HCT116 (cell line): ENCODE measurements at regions not wholly inside any gene's neighbourhood (a gene's known extent, or its start where the extent isn't known, plus 50 kb on each side); places are given as distances from the start of the nearest gene placed in this dataset.

Experiments
- ATAC-seq: fragments of 200-7000 bp; cut with Tn5 transposase; 2 replicates; pipeline ENCODE4 v1.9.1; 2020; ENCODE audit warnings: mild to moderate bottlenecking, moderate library complexity
- BruUV-seq: library from RNA; stranded (reverse); fragments of 400-500 nt; replicated peaks from 2 replicates; lab custom pipeline; 2021; lab: Mats Ljungman, UMichigan
- CTCF ChIA-PET: fragments of 300-600 bp; sonication (Branson Sonifier 250); formaldehyde crosslinking; loops from one replicate; lab custom pipeline; 2021; ENCODE audit warnings: antibody characterized with exemption; lab: Charles Lee
- POLR2A ChIA-PET: fragments of 300-600, 350-600 bp; sonication (Branson Sonifier 250); formaldehyde crosslinking; loops from one replicate; lab custom pipeline; 2021; ENCODE audit warnings: antibody characterized with exemption; lab: Charles Lee
- RAD21 ChIA-PET, 2 experiments: fragments of 300-600 bp; sonication (Branson Sonifier 250); formaldehyde crosslinking; loops; one replicate each; lab custom pipeline; 2023; ENCODE audit warnings: low total read pairs in 2 of 2; ENCODE audit not compliant: uncharacterized antibody in 2 of 2, unreplicated experiment in 2 of 2, low non-redundant PET in 1 of 2; lab: Charles Lee
- DNase-seq: peaks from one replicate; pipeline ENCODE4 v3.0.0-alpha.2; 2010; ENCODE audit warnings: low read depth, low spot score
- H2AFZ ChIP-seq: fragments of 200-600 bp; shearing (Covaris generic), sonication (generic); 2 replicates; pipeline ENCODE4 v1.6.1; 2017; ENCODE audit warnings: low read depth, mixed run types, mixed read lengths, antibody characterized with exemption, low read length; ENCODE audit not compliant: poor library complexity, severe bottlenecking
- H3K27ac ChIP-seq: 2 replicates; pipeline ENCODE4 v1.5.1; 2012; ENCODE audit warnings: low read depth, low read length
- H3K27me3 ChIP-seq: fragments of 200-600 bp; sonication (generic); 2 replicates; pipeline ENCODE4 v1.6.1; 2016; ENCODE audit warnings: mixed run types, low read length, mixed read lengths; ENCODE audit not compliant: insufficient read depth
- H3K36me3 ChIP-seq, 2 experiments: fragments of 200-500 bp in 1 of 2; fragments of 200-600 bp in 1 of 2; sonication (Bioruptor generic) in 1 of 2; sonication (generic) in 1 of 2; 2 replicates each; pipeline versions ENCODE4 v1.5.1 to v1.6.1; 2014 to 2016; ENCODE audit warnings: low read length in 2 of 2, inconsistent platforms in 1 of 2, mixed read lengths in 1 of 2, mixed run types in 1 of 2; ENCODE audit not compliant: insufficient read depth in 2 of 2, control insufficient read depth in 1 of 2
- H3K4me1 ChIP-seq, 2 experiments: fragments of 200-600 bp in 1 of 2; sonication (generic) in 1 of 2; 2 replicates each; pipeline versions ENCODE4 v1.5.1 to v1.6.1; 2012 to 2017; ENCODE audit warnings: low read length in 2 of 2, inconsistent platforms in 1 of 2, mild to moderate bottlenecking in 1 of 2, mixed read lengths in 1 of 2, mixed run types in 1 of 2, moderate library complexity in 1 of 2; ENCODE audit not compliant: insufficient read depth in 2 of 2, control insufficient read depth in 1 of 2
- H3K4me2 ChIP-seq: fragments of 200-600 bp; sonication (generic); 2 replicates; pipeline ENCODE4 v1.6.1; 2017; ENCODE audit warnings: mixed run types, low read length, mixed read lengths
- H3K4me3 ChIP-seq, 2 experiments: fragments of 200-600 bp in 1 of 2; sonication (generic) in 1 of 2; replicated peaks in 1 of 2; 2 replicates each; pipeline ENCODE4 v1.5.1; 2011 to 2016; ENCODE audit warnings: low read length in 2 of 2, control low read depth in 1 of 2, low read depth in 1 of 2, mild to moderate bottlenecking in 1 of 2, mixed read lengths in 1 of 2, mixed run types in 1 of 2
- H3K79me2 ChIP-seq: fragments of 200-600 bp; sonication (generic); 2 replicates; pipeline ENCODE4 v1.6.1; 2017; ENCODE audit warnings: mild to moderate bottlenecking, mixed run types, low read length, moderate library complexity, mixed read lengths; ENCODE audit not compliant: insufficient read depth
- H3K9ac ChIP-seq: fragments of 200-600 bp; sonication (generic); 2 replicates; pipeline ENCODE4 v1.6.1; 2016; ENCODE audit warnings: low read length, mixed read lengths
- H3K9me2 ChIP-seq: fragments of 200-600 bp; sonication (generic), shearing (Covaris generic); 2 replicates; pipeline ENCODE4 v1.6.1; 2017; ENCODE audit warnings: mixed run types, mild to moderate bottlenecking, moderate library complexity; ENCODE audit not compliant: insufficient read depth
- H3K9me3 ChIP-seq, 2 experiments: fragments of 200-500 bp in 1 of 2; fragments of 200-600 bp in 1 of 2; sonication (Bioruptor generic) in 1 of 2; sonication (generic) in 1 of 2; 2 replicates each; pipeline ENCODE4 v1.6.1; 2014 to 2017; ENCODE audit warnings: low read length in 2 of 2, mixed read lengths in 2 of 2, inconsistent platforms in 1 of 2, low read depth in 1 of 2, mild to moderate bottlenecking in 1 of 2, mixed run types in 1 of 2, moderate library complexity in 1 of 2; ENCODE audit not compliant: control insufficient read depth in 1 of 2, insufficient read depth in 1 of 2
- H4K20me1 ChIP-seq: fragments of 200-600 bp; sonication (generic), shearing (Covaris generic); 2 replicates; pipeline ENCODE4 v1.6.1; 2017; ENCODE audit warnings: mixed run types, mild to moderate bottlenecking, moderate library complexity; ENCODE audit not compliant: insufficient read depth
- CBX3 ChIP-seq: IDR thresholded peaks from 2 replicates; pipeline ENCODE4 v1.6.1; 2012; ENCODE audit warnings: low read depth
- CTCF ChIP-seq, 3 experiments: fragments of 200-600 bp in 1 of 3; sonication (generic) in 1 of 3; IDR thresholded peaks in 2 of 3; conservative IDR thresholded peaks in 1 of 3; 2 replicates each; pipeline ENCODE4 v1.5.1; 2012 to 2017; ENCODE audit warnings: low read depth in 2 of 3, low read length in 2 of 3, antibody characterized with exemption in 1 of 3, borderline replicate concordance in 1 of 3, control low read depth in 1 of 3, mild to moderate bottlenecking in 1 of 3, mixed read lengths in 1 of 3, mixed run types in 1 of 3, moderate library complexity in 1 of 3; ENCODE audit not compliant: insufficient read depth in 1 of 3
- EGR1 ChIP-seq: IDR thresholded peaks from 2 replicates; pipeline ENCODE4 v1.6.1; 2012; ENCODE audit warnings: low read depth
- ELF1 ChIP-seq: IDR thresholded peaks from 2 replicates; pipeline ENCODE4 v1.6.1; 2012; ENCODE audit warnings: low read depth, borderline replicate concordance
- EZH2 ChIP-seq: fragments of 200-600 bp; sonication (generic); IDR thresholded peaks from 2 replicates; pipeline ENCODE4 v1.6.1; 2017; ENCODE audit warnings: antibody characterized with exemption, mixed run types
- FOSL1 ChIP-seq: IDR thresholded peaks from 2 replicates; pipeline ENCODE4 v1.6.1; 2012; ENCODE audit warnings: low read depth
- JUND ChIP-seq: IDR thresholded peaks from 2 replicates; pipeline ENCODE4 v1.6.1; 2012
- MAX ChIP-seq: IDR thresholded peaks from 2 replicates; pipeline ENCODE4 v1.6.1; 2012
- POLR2A ChIP-seq: IDR thresholded peaks from 2 replicates; pipeline ENCODE4 v1.7.0; 2011; ENCODE audit warnings: borderline replicate concordance; ENCODE audit not compliant: insufficient read depth, insufficient read length; ENCODE audit errors: extremely low read depth
- POLR2AphosphoS5 ChIP-seq: IDR thresholded peaks from 2 replicates; pipeline ENCODE4 v1.6.1; 2011; ENCODE audit warnings: mild to moderate bottlenecking, low read depth, low read length, moderate library complexity
- SIN3A ChIP-seq: IDR thresholded peaks from 2 replicates; pipeline ENCODE4 v1.6.1; 2012; ENCODE audit warnings: low read depth
- SRF ChIP-seq: IDR thresholded peaks from 2 replicates; pipeline ENCODE4 v1.6.1; 2012; ENCODE audit warnings: low read depth
- TCF7L2 ChIP-seq: IDR thresholded peaks from 2 replicates; pipeline ENCODE4 v1.7.0; 2011; ENCODE audit warnings: borderline replicate concordance, inconsistent platforms; ENCODE audit not compliant: insufficient read depth, insufficient read length; ENCODE audit errors: extremely low read depth
- YY1 ChIP-seq: IDR thresholded peaks from 2 replicates; pipeline ENCODE4 v1.6.1; 2011; ENCODE audit warnings: low read length, low read depth, moderate library complexity, mild to moderate bottlenecking; ENCODE audit not compliant: insufficient replicate concordance; ENCODE audit errors: extremely low read depth
- ZFX ChIP-seq: fragments of 450-650 bp; IDR thresholded peaks from 2 replicates; pipeline ENCODE4 v1.6.1; 2017
- ZNF274 ChIP-seq: fragments of 200-500 bp; sonication (Bioruptor generic); IDR thresholded peaks from 2 replicates; pipeline ENCODE4 v1.6.1; 2014; ENCODE audit warnings: mild to moderate bottlenecking, low read depth, low read length, inconsistent platforms
- intact Hi-C: fragments of 100-400 bp; cut with micrococcal nuclease; formaldehyde crosslinking; loops from 2 replicates; pipeline ENCODE4 v1.10.0; 2022

GRCh38 chr18:78902795-78903435 is 76.7 kb upstream of the SALL3 start:
- ATAC-seq (no peak), DNase-seq (no peak)
- no peaks in the 10 kb centered on the region for H3K79me2 ChIP-seq
- H3K9me2 ChIP-seq: no peaks in the 10 kb centered on the region
- ChIA-PET RAD21 (no interaction called here), CTCF (no interaction called here), POLR2A (no interaction called here)
- H3K9ac ChIP-seq: no peak overlapping the region
- H4K20me1 ChIP-seq: no peaks in the 10 kb centered on the region
- H2AFZ ChIP-seq: no peak overlapping the region
- BruUV-seq: no TSS peak
- peaks cover 17% of the 10 kb centered on the region; the same call in 1 of the 2 replicates for H3K27me3 ChIP-seq
- H3K4me1 ChIP-seq: no peaks in the 10 kb centered on the region
- H3K27ac ChIP-seq: no peak overlapping the region
- no peak overlapping the region for H3K4me2 ChIP-seq
- H3K4me3 ChIP-seq: no peak overlapping the region
- TF ChIP-seq TCF7L2: no peak
- TF ChIP-seq CBX3: no peak
- TF ChIP-seq ZFX: no peak
- TF ChIP-seq POLR2AphosphoS5: no peak
- TF ChIP-seq SIN3A: no peak
- no peak for TF ChIP-seq EGR1
- no peak for TF ChIP-seq YY1
- TF ChIP-seq EZH2: no peak
- no peak for TF ChIP-seq FOSL1
- TF ChIP-seq ELF1: no peak
- no peak for TF ChIP-seq ZNF274
- TF ChIP-seq CTCF (IDR thresholded peaks at IDR 0.05 in 2 of 3, conservative IDR thresholded peaks at IDR 0.05 in 1 of 3; ENCODE audit: borderline replicate concordance in 1 of 3, insufficient read depth in 1 of 3, low read depth in 2 of 3, low read length in 2 of 3): no peak
- TF ChIP-seq SRF: no peak
- TF ChIP-seq JUND: no peak
- TF ChIP-seq POLR2A: no peak
- no peak for TF ChIP-seq MAX
- TF ChIP-seq, all 23 proteins: peak for 0
- H3K36me3 ChIP-seq: no peaks in the 10 kb centered on the region
- H3K9me3 ChIP-seq: no peaks in the 10 kb centered on the region
- intact Hi-C loops: no loop called here
